ENCODE measurements at regions not wholly inside any gene's neighbourhood (a gene's known extent, or its start where the extent isn't known, plus 50 kb on each side); places are given as distances from the start of the nearest gene placed in this dataset.

DNA sequence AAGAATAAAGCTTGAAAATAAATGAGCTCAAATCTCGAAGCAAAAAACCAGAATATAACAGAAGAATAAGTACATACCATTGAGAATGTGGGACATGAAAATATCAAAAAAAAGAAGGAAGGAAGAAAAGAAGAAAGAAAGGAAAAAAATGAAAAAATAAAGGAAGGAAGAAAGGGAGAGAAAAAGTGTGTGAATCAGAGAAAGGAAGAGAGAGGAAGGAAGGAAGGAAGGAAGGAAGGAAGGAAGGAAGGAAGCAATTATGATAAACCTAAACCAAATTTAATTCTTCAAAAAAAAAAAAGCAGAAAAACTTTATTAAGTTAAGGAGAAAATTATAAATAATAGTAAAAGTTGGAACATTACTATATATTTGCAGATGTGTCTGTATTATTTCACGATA lies 949.8 kb downstream of the NLGN4X start (continued):
- TF ChIP-seq, protein P1, sequence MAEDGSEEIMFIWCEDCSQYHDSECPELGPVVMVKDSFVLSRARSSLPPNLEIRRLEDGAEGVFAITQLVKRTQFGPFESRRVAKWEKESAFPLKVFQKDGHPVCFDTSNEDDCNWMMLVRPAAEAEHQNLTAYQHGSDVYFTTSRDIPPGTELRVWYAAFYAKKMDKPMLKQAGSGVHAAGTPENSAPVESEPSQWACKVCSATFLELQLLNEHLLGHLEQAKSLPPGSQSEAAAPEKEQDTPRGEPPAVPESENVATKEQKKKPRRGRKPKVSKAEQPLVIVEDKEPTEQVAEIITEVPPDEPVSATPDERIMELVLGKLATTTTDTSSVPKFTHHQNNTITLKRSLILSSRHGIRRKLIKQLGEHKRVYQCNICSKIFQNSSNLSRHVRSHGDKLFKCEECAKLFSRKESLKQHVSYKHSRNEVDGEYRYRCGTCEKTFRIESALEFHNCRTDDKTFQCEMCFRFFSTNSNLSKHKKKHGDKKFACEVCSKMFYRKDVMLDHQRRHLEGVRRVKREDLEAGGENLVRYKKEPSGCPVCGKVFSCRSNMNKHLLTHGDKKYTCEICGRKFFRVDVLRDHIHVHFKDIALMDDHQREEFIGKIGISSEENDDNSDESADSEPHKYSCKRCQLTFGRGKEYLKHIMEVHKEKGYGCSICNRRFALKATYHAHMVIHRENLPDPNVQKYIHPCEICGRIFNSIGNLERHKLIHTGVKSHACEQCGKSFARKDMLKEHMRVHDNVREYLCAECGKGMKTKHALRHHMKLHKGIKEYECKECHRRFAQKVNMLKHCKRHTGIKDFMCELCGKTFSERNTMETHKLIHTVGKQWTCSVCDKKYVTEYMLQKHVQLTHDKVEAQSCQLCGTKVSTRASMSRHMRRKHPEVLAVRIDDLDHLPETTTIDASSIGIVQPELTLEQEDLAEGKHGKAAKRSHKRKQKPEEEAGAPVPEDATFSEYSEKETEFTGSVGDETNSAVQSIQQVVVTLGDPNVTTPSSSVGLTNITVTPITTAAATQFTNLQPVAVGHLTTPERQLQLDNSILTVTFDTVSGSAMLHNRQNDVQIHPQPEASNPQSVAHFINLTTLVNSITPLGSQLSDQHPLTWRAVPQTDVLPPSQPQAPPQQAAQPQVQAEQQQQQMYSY (CRISPR knock-in tag; IDR thresholded peaks at IDR 0.05): no peak
- TF ChIP-seq NFXL1 (IDR thresholded peaks at IDR 0.05; ENCODE audit: borderline replicate concordance): no peak
- TF ChIP-seq NFYB (IDR thresholded peaks at IDR 0.05; ENCODE audit: insufficient read depth, low read depth, low read length): no peak
- TF ChIP-seq, protein P2, sequence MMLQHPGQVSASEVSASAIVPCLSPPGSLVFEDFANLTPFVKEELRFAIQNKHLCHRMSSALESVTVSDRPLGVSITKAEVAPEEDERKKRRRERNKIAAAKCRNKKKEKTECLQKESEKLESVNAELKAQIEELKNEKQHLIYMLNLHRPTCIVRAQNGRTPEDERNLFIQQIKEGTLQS (IDR thresholded peaks at IDR 0.05; ENCODE audit: borderline replicate concordance, extremely low read depth, low read depth, low read length): no peak

DNA sequence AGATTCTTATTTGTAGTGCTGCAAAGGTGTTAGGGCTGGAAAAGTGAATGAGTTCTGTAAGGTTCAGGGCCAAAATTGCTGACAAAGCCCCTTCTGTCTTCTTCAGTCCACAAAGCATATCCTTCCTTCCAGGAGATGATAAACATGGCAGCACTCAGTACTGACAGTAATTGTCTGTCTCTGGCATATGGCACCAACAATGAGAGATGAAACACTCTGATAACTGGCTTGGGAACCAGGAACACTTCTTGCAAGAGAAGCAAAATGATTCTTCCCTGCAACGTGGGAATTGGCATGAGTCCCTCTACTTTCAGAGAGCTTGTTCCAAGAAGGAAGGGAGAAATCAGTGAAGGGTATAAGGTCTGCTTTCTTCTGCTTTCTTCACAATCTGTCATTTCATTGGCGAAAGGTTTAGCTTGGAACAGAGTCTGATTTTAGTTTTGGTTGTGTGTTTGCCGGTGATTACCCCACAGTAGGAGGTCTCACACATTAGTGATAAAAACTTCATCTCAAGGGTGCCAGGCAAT lies 963.3 kb downstream of the NLGN4X start:
- ATAC-seq: no peak
- no peak overlapping the region for H3K4me3 ChIP-seq
- H3K4me1 ChIP-seq (ENCODE audit: control insufficient read depth, insufficient read depth, low read length): no peaks in the 10 kb centered on the region
- H3K27ac ChIP-seq (ENCODE audit: control insufficient read depth, insufficient read depth): no peak overlapping the region
- no peaks in the 10 kb centered on the region for H3K27me3 ChIP-seq (replicated peaks in 1 of 2; ENCODE audit: control insufficient read depth in 2 of 2, insufficient read depth in 2 of 2, low read length in 1 of 2)
- no TSS peak for BruUV-seq (replicated peaks)
- FAIRE-seq: no peak
- H3K36me3 ChIP-seq (ENCODE audit: control insufficient read depth in 2 of 2, insufficient read depth in 2 of 2, low read length in 1 of 2): no peaks in the 10 kb centered on the region
- no peaks in the 10 kb centered on the region for H3K79me2 ChIP-seq (ENCODE audit: control insufficient read depth, insufficient read depth, low read length)
- H2AFZ ChIP-seq (ENCODE audit: control insufficient read depth, low read depth, low read length): no peak overlapping the region
- no peaks in the 10 kb centered on the region for H4K20me1 ChIP-seq (ENCODE audit: control insufficient read depth, insufficient read depth)
- in situ Hi-C loops (cut with MboI) (no loop called here), intact Hi-C loops (cut with micrococcal nuclease; ENCODE audit: unreplicated experiment) (no loop called here)
- H3K9ac ChIP-seq (ENCODE audit: control insufficient read depth, insufficient read depth, low read length): no peak overlapping the region
- ChIA-PET SMC1A (ENCODE audit: uncharacterized antibody, unreplicated experiment) (no interaction called here), CTCF (no interaction called here), RAD21 (ENCODE audit: unreplicated experiment) (no interaction called here), POLR2A (no interaction called here)
- TF ChIP-seq, protein P3, sequence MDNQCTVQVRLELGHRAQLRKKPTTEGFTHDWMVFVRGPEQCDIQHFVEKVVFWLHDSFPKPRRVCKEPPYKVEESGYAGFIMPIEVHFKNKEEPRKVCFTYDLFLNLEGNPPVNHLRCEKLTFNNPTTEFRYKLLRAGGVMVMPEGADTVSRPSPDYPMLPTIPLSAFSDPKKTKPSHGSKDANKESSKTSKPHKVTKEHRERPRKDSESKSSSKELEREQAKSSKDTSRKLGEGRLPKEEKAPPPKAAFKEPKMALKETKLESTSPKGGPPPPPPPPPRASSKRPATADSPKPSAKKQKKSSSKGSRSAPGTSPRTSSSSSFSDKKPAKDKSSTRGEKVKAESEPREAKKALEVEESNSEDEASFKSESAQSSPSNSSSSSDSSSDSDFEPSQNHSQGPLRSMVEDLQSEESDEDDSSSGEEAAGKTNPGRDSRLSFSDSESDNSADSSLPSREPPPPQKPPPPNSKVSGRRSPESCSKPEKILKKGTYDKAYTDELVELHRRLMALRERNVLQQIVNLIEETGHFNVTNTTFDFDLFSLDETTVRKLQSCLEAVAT (IDR thresholded peaks at IDR 0.05): no peak
- TF ChIP-seq, protein P4, sequence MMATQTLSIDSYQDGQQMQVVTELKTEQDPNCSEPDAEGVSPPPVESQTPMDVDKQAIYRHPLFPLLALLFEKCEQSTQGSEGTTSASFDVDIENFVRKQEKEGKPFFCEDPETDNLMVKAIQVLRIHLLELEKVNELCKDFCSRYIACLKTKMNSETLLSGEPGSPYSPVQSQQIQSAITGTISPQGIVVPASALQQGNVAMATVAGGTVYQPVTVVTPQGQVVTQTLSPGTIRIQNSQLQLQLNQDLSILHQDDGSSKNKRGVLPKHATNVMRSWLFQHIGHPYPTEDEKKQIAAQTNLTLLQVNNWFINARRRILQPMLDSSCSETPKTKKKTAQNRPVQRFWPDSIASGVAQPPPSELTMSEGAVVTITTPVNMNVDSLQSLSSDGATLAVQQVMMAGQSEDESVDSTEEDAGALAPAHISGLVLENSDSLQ (IDR thresholded peaks at IDR 0.05): no peak
- TF ChIP-seq HDAC6 (IDR thresholded peaks at IDR 0.05; ENCODE audit: unreplicated experiment) (no peak), STAT1 (conservative IDR thresholded peaks at IDR 0.05) (no peak), SREBF1 (IDR thresholded peaks at IDR 0.05; ENCODE audit: low read length) (no peak), KLF5 (IDR thresholded peaks at IDR 0.05; ENCODE audit: partially characterized antibody) (no peak), NFYA (IDR thresholded peaks at IDR 0.05; ENCODE audit: borderline replicate concordance, low read depth, low read length) (no peak), SMC3 (IDR thresholded peaks at IDR 0.05; ENCODE audit: borderline replicate concordance, low read length) (no peak), MXI1 (IDR thresholded peaks at IDR 0.05; ENCODE audit: low read depth, low read length) (no peak), ATF7 (IDR thresholded peaks at IDR 0.05; ENCODE audit: low read depth) (no peak)
- TF ChIP-seq, protein P5, sequence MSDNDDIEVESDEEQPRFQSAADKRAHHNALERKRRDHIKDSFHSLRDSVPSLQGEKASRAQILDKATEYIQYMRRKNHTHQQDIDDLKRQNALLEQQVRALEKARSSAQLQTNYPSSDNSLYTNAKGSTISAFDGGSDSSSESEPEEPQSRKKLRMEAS (IDR thresholded peaks at IDR 0.05; ENCODE audit: low read depth, low read length): no peak
- H3K4me2 ChIP-seq (ENCODE audit: control insufficient read depth, insufficient read depth): no peak overlapping the region
- no peaks in the 10 kb centered on the region for H3K9me3 ChIP-seq (replicated peaks; ENCODE audit: control insufficient read depth, insufficient read depth, low read length)
- 54% methylated on average over 3 of the region's 3 CpGs for WGBS (ENCODE audit: insufficient coverage, insufficient replicate concordance, low lambda C conversion rate, missing lambda C conversion rate)
- DNase-seq (ENCODE audit: low read depth, low spot score): no peak

All from GM12878 (cell line).